SIG-M5 treated with dmso at 0.1 percent for 504 hours (cell line): ENCODE measurements at regions not wholly inside any gene's neighbourhood (a gene's known extent, or its start where the extent isn't known, plus 50 kb on each side); places are given as distances from the start of the nearest gene placed in this dataset.

Experiments used
- DNase-seq: peaks from one replicate; lab custom pipeline; 2025; ENCODE audit not compliant: unreplicated experiment; lab: John Stamatoyannopoulos, UW

- DNase-seq = no peak
Observed at GRCh38 chr2:57893786-57894185, 152.8 kb upstream of the VRK2 start.

GRCh38 chr2:57894381-57894780 lies 152.2 kb upstream of the VRK2 start:
- DNase-seq = peak; percentile 38

DNA sequence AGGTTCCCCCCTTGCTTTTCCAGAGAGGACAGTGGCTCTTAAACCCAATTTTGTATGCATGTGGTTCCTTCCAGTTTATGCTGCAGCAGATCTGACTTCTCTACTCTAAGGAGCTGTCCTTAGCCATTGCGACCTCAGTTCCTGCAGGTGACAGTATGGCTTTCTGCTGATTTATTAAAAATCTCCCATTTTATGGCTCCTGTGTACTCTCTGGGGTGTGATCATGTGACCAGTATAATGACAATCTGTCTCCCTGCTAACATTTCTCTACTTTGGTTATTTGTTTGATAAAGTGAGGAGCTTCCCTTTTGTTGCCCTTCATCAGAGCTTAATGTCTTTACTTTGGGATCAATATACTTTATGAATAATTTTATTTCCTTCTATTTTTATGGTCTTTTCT lies 148.7 kb upstream of the VRK2 start:
- DNase-seq = no peak

- no peak for DNase-seq
Observed at GRCh38 chr2:57899898-57900297, 146.7 kb upstream of the VRK2 start.

DNA sequence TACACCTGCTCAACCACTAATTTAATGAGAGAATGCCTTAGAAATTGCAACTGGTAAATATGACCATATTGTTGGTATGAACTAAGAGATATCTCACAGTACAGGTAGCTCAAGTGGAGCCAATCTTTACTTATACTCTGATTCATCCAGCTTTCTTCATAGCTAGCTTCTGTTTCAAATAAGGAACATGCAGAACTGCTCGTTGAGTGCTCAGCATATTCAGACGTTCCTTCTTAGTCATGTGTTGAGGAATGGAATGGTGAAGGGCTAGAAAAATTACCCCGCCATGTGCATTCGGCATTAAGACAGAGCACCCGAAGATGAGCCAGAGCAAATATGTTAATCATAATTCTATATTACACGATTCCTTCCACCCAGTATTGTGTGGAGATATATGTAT lies 144.0 kb upstream of the VRK2 start:
- DNase-seq = no peak

GRCh38 chr2:57906152-57906732 lies 140.4 kb upstream of the VRK2 start:
- DNase-seq = peak; percentile 71

DNA sequence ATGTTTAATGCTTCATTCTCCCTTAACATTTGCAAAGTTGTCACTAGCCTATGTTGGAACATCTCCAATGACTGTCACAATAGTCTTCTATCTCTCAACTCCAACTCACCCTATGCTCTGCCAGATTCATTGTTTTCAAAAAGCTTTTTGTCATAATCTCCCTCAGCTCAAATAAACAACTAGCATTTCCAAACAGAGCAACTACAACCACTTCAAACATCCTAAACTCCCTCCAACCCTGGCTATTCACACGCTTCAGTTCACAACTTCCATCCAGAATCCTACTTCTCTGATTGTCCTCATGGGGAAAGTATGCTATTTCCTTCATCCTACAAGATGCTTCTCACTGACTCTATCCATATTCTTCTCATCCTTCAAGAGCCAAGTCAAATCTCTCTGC lies 139.2 kb upstream of the VRK2 start:
- DNase-seq = no peak

DNA sequence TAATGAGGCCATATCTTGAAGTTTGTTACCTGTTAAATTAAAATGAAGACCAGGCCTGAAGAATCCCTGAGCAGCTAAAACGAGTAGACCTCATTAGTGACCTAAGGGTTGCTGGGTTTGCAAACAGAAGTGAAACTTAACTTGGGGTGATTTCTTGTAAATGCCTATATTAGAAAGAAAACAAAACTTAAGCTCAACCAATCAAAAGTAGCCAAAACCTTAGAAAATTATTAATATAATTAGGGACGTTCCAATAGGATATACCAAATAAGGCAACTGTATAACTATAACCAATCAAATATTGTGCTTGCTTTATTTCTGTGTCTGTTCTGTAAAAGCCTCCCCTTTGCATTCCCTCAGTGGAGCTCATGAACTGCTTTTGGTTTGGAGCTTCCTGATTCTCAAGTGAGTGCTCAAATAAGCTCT lies 137.9 kb upstream of the VRK2 start:
- DNase-seq = no peak

GRCh38 chr2:57918126-57918525 lies 128.5 kb upstream of the VRK2 start:
- no peak for DNase-seq

GRCh38 chr2:57920342-57920939 lies 126.2 kb upstream of the VRK2 start:
- no peak for DNase-seq

- no peak for DNase-seq
Observed at GRCh38 chr2:57934659-57935058, 111.9 kb upstream of the VRK2 start.

DNA sequence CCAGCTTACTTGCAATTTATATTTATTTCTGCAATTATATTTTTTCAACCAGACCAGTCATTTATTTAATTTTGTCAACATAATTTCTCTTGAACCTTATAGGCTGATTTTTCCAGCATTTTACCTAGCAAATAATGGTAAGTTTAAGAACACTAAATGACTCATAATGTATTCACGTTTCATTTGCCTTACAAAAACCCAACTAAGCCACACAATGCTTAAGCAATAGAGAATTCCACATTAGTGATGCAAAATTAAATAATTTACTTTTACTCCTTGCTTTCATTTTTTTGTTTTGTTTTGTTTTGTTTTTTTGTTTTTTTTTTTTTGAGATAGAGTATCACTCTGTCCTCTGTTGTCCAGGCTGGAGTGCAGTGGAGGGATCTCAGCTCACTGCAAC lies 110.4 kb upstream of the VRK2 start:
- no peak for DNase-seq

GRCh38 chr2:57937456-57937855 lies 109.2 kb upstream of the VRK2 start:
- no peak for DNase-seq

DNA sequence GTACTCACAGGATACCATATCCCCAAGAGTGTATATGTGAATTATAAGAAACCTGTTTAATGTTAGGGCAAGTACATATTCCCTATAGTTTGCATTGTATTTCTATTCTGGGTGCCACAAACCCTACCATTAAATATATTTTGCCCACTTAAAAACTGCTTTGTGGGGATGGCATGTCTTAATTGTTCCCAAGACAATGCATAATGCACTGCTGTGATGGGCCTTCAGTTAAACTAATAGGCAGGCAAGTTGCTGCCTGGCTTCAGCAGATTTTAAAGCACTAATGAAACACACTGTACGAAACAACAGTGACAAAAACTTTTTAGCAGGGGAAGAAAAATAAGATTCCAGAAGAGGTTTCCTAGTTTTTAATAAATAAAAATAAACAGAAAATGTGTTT lies 104.8 kb upstream of the VRK2 start:
- DNase-seq = no peak

DNA sequence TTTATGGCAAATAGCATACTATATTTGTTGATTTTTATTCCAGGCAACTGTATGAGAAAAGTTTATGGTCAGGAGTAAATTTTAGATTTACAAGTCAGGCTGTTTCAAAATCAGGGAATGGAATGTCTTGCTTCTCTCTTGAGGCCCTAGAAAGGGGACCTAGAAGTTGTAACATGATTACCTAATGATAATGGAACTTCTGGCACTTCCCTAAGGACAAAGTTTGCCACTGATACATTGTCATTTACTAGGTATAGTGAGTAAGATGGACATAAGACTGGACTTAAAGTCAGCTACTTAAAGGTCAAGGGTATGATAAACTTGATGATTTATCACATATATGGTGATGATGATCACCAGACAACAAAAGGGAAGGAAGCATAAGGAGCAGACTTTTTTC lies 103.3 kb upstream of the VRK2 start:
- no peak for DNase-seq

DNA sequence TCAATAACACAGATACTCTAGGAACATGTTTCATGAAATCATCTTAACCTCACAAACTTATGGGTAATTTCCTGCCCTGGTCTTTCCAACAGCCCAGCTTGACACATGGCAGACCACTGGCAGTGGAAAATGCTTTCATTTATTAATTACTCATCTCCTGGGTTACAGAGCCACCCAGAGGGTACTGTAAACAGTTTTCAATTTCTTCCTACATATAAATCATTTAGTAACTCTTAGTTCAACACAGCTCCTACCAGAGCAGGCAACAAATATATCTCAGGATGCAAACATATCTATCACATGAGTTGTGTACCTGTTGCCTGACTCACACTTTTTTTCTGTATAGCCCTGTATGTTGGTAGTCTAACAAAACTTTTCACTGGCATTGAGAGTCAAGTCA lies 99.2 kb upstream of the VRK2 start:
- no peak for DNase-seq

GRCh38 chr2:57954020-57954419 lies 92.6 kb upstream of the VRK2 start:
- no peak for DNase-seq

DNA sequence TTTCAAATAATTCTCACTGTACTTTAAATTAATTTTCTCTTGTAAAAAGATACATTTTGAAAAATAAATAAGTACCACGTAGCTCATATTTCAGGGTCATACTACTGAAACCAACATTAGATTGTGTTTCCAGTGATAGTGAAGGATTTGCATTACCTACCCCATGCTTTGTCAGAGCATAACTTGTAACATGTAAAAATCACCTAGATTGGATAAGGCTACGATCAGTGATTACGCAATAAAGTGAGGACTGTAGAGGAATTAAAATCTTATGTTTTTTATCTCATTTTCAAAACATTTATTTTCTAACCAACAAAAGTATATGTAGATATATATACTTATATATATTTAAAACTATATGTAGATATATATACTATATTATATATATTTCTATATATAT lies 89.4 kb upstream of the VRK2 start:
- DNase-seq = no peak

DNA sequence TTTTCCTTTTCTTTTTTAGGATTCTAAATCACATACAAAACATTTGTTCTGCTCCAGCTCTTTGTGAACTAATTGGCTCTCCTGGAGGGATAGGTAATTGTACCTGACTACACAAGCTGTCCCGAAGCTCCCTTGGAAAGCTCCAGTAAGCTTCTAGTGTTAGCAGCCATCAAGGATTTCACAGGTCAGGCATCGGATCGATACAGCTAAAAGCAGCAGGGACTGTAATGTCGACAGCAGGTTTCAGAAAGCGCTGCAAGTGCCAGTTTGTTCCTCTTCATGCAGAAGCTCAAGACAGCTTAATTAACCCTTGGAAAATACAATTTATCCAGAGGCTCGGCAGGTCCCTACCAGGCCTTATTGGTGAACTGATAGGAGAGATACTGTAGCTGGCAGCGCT lies 87.2 kb upstream of the VRK2 start:
- no peak for DNase-seq

- DNase-seq = peak; percentile 12
Observed at GRCh38 chr2:57962861-57963260, 83.7 kb upstream of the VRK2 start.

- no peak for DNase-seq
Observed at GRCh38 chr2:57965219-57965618, 81.4 kb upstream of the VRK2 start.

- no peak for DNase-seq
Observed at GRCh38 chr2:57965961-57966360, 80.6 kb upstream of the VRK2 start.

GRCh38 chr2:57973621-57974186 lies 72.9 kb upstream of the VRK2 start:
- no peak for DNase-seq
